WTC11 (cell line): ENCODE measurements at regions not wholly inside any gene's neighbourhood (a gene's known extent, or its start where the extent isn't known, plus 50 kb on each side); places are given as distances from the start of the nearest gene placed in this dataset.

Experiments used
- ATAC-seq: fragments of 200-7000 bp; cut with Tn5 transposase; 2 replicates; pipeline ENCODE4 v1.10.0; 2021; ENCODE audit warnings: mild to moderate bottlenecking, moderate library complexity
- CTCF ChIA-PET: fragments of 300-600 bp; sonication (Branson Sonifier 250); formaldehyde crosslinking; loops from one replicate; lab custom pipeline; 2021; ENCODE audit warnings: antibody characterized with exemption; lab: Charles Lee
- POLR2A ChIA-PET: fragments of 350-600 bp; sonication (Branson Sonifier 250); formaldehyde crosslinking; loops from one replicate; lab custom pipeline; 2021; ENCODE audit warnings: antibody characterized with exemption; lab: Charles Lee
- DNase-seq: peaks from one replicate; pipeline ENCODE4 v3.0.0; 2021; ENCODE audit warnings: low spot score
- H3K27ac Mint-ChIP-seq: 2 replicates; pipeline ENCODE4 v1.8.0; 2021; ENCODE audit warnings: mixed read lengths
- H3K27me3 Mint-ChIP-seq: 2 replicates; pipeline ENCODE4 v1.8.0; 2021; ENCODE audit warnings: low read depth, mild to moderate bottlenecking, moderate library complexity, mixed read lengths
- H3K36me3 Mint-ChIP-seq: 2 replicates; pipeline ENCODE4 v1.8.0; 2021; ENCODE audit warnings: mixed read lengths
- H3K4me1 Mint-ChIP-seq: 2 replicates; pipeline ENCODE4 v1.8.0; 2022; ENCODE audit warnings: mixed read lengths
- H3K4me3 Mint-ChIP-seq: 2 replicates; pipeline ENCODE4 v1.8.0; 2021; ENCODE audit warnings: mild to moderate bottlenecking, moderate library complexity, mixed read lengths
- H3K9me3 Mint-ChIP-seq: 2 replicates; pipeline ENCODE4 v1.8.0; 2021; ENCODE audit warnings: mixed read lengths
- AR ChIP-seq: fragments of 250-450 bp; sonication (Bioruptor Pico); IDR thresholded peaks from 2 replicates; pipeline ENCODE4 v1.9.0; 2021; ENCODE audit warnings: mild to moderate bottlenecking
- ATF1 ChIP-seq: sonication (generic); formaldehyde crosslinking; IDR thresholded peaks from 2 replicates; pipeline ENCODE4 v1.8.1; 2023; ENCODE audit warnings: mild to moderate bottlenecking, moderate library complexity, missing genetic modification reagents
- ATF2 ChIP-seq: sonication (generic); formaldehyde crosslinking; IDR thresholded peaks from 2 replicates; pipeline ENCODE4 v1.8.1; 2022; ENCODE audit warnings: low read depth, missing genetic modification reagents, borderline replicate concordance
- CTCF ChIP-seq: fragments of 200-600 bp; IDR thresholded peaks from 2 replicates; pipeline ENCODE4 v1.8.0; 2022; ENCODE audit warnings: antibody characterized with exemption
- ERG ChIP-seq: fragments of 250-450 bp; sonication (Bioruptor Pico); IDR thresholded peaks from 2 replicates; pipeline ENCODE4 v1.8.0; 2021; ENCODE audit warnings: mild to moderate bottlenecking
- ETV6 ChIP-seq: sonication (generic); formaldehyde crosslinking; IDR thresholded peaks from 2 replicates; pipeline ENCODE4 v1.8.1; 2022; ENCODE audit warnings: mild to moderate bottlenecking, missing genetic modification reagents
- GRHL2 ChIP-seq: fragments of 250-450 bp; sonication (Bioruptor Pico); IDR thresholded peaks from 2 replicates; pipeline ENCODE4 v1.8.0; 2022; ENCODE audit warnings: mild to moderate bottlenecking, moderate library complexity; ENCODE audit not compliant: insufficient replicate concordance, severe bottlenecking
- GTF2I ChIP-seq: fragments of 250-450 bp; sonication (Bioruptor Pico); conservative IDR thresholded peaks from 2 replicates; pipeline ENCODE4 v1.4.0; 2021; ENCODE audit warnings: mild to moderate bottlenecking
- HMGA2 ChIP-seq: fragments of 250-450 bp; sonication (Bioruptor Pico); IDR thresholded peaks from 2 replicates; pipeline ENCODE4 v1.4.0; 2021; ENCODE audit warnings: mild to moderate bottlenecking, moderate library complexity
- NFYB ChIP-seq: sonication (generic); formaldehyde crosslinking; conservative IDR thresholded peaks from 2 replicates; pipeline ENCODE4 v1.8.0; 2022; ENCODE audit warnings: low read depth, missing genetic modification reagents
- OVOL2 ChIP-seq: fragments of 250-450 bp; sonication (Bioruptor Pico); IDR thresholded peaks from 2 replicates; pipeline ENCODE4 v1.9.0; 2021; ENCODE audit warnings: mild to moderate bottlenecking, borderline replicate concordance
- SMAD4 ChIP-seq: sonication (generic); formaldehyde crosslinking; IDR thresholded peaks from 2 replicates; pipeline ENCODE4 v1.8.0; 2022; ENCODE audit warnings: mild to moderate bottlenecking, missing genetic modification reagents
- SOX15 ChIP-seq: fragments of 250-450 bp; sonication (Bioruptor Pico); IDR thresholded peaks from 2 replicates; pipeline ENCODE4 v1.9.0; 2021; ENCODE audit warnings: mild to moderate bottlenecking
- STAT6 ChIP-seq: sonication (generic); formaldehyde crosslinking; conservative IDR thresholded peaks from 2 replicates; pipeline ENCODE4 v1.8.1; 2023; ENCODE audit warnings: mild to moderate bottlenecking, low read depth, missing genetic modification reagents, moderate library complexity
- USF2 ChIP-seq: sonication (generic); formaldehyde crosslinking; IDR thresholded peaks from 2 replicates; pipeline ENCODE4 v1.8.1; 2023; ENCODE audit warnings: mild to moderate bottlenecking, missing genetic modification reagents, moderate library complexity
- ZBTB21 ChIP-seq: sonication (generic); formaldehyde crosslinking; IDR thresholded peaks from 2 replicates; pipeline ENCODE4 v1.8.1; 2023; ENCODE audit warnings: mild to moderate bottlenecking, missing genetic modification reagents, borderline replicate concordance
- ZNF281 ChIP-seq: sonication (generic); formaldehyde crosslinking; IDR thresholded peaks from 2 replicates; pipeline ENCODE4 v1.8.0; 2023; ENCODE audit warnings: mild to moderate bottlenecking, missing genetic modification reagents
- ZNF512 ChIP-seq: sonication (generic); formaldehyde crosslinking; IDR thresholded peaks from 2 replicates; pipeline ENCODE4 v1.8.1; 2022; ENCODE audit warnings: missing genetic modification reagents, borderline replicate concordance

GRCh38 chr4:104128850-104129213, 365.9 kb downstream of the CXXC4 start:
- CTCF ChIA-PET = interaction anchor here (0.6 kb wide), 1 partner anchor 594 kb away, joined by 3 read pairs; no protein-coding TSS in a partner anchor
- Mint-ChIP-seq H3K27me3 (no peaks in the 10 kb centered on the region), H3K36me3 (no peaks in the 10 kb centered on the region), H3K4me1 (no peaks in the 10 kb centered on the region), H3K27ac (no peak overlapping the region), H3K9me3 (no peaks in the 10 kb centered on the region), H3K4me3 (no peak overlapping the region)
- DNase-seq (no peak), ATAC-seq (no peak)
- TF ChIP-seq STAT6 (CRISPR knock-in tag) (no peak), SMAD4 (CRISPR knock-in tag) (no peak), ERG (no peak), SOX15 (CRISPR knock-in tag) (no peak), AR (CRISPR knock-in tag) (no peak), ETV6 (CRISPR knock-in tag) (no peak), GTF2I (CRISPR knock-in tag) (no peak)
- POLR2A ChIA-PET = interaction anchor here (0.7 kb wide), 1 partner anchor 109 kb away, joined by 3 read pairs; no protein-coding TSS in a partner anchor

GRCh38 chr4:104128031-104128849, 366.5 kb downstream of the CXXC4 start:
- H3K4me3 Mint-ChIP-seq = no peak overlapping the region
- no peaks in the 10 kb centered on the region for H3K36me3 Mint-ChIP-seq
- no peaks in the 10 kb centered on the region for H3K27me3 Mint-ChIP-seq
- no peak overlapping the region for H3K27ac Mint-ChIP-seq
- ChIA-PET POLR2A (interaction anchor here (0.7 kb wide), 1 partner anchor 110 kb away, joined by 3 read pairs; no protein-coding TSS in a partner anchor), CTCF (interaction anchor here (0.6 kb wide), 1 partner anchor 595 kb away, joined by 3 read pairs; no protein-coding TSS in a partner anchor)
- ATAC-seq (no peak), DNase-seq (no peak)
- H3K9me3 Mint-ChIP-seq = no peaks in the 10 kb centered on the region
- no peaks in the 10 kb centered on the region for H3K4me1 Mint-ChIP-seq
- TF ChIP-seq ATF1 (CRISPR knock-in tag) = no peak
- TF ChIP-seq ZNF281 (CRISPR knock-in tag) = no peak
- no peak for TF ChIP-seq CTCF
- TF ChIP-seq ZNF512 (CRISPR knock-in tag) = no peak
- no peak for TF ChIP-seq GRHL2 (CRISPR knock-in tag)
- TF ChIP-seq USF2 (CRISPR knock-in tag) = no peak
- no peak for TF ChIP-seq OVOL2
- TF ChIP-seq NFYB = no peak
- TF ChIP-seq ATF2 (CRISPR knock-in tag) = no peak
- no peak for TF ChIP-seq ZBTB21
- no peak for TF ChIP-seq HMGA2 (CRISPR knock-in tag)
